OCI-LY7 (cell line): ENCODE measurements at regions not wholly inside any gene's neighbourhood (a gene's known extent, or its start where the extent isn't known, plus 50 kb on each side); places are given as distances from the start of the nearest gene placed in this dataset.

Source experiments
- BruUV-seq: library from RNA; stranded (reverse); fragments of 400-500 nt; replicated peaks from 2 replicates; lab custom pipeline; 2021; lab: Mats Ljungman, UMichigan
- CTCF ChIA-PET: fragments of 300-600 bp; sonication (Branson Sonifier 250); formaldehyde crosslinking; loops from one replicate; lab custom pipeline; 2022; ENCODE audit warnings: antibody characterized with exemption; ENCODE audit not compliant: unreplicated experiment; lab: Charles Lee
- POLR2A ChIA-PET: fragments of 300-600 bp; sonication (Branson Sonifier 250); formaldehyde crosslinking; loops from one replicate; lab custom pipeline; 2022; ENCODE audit warnings: antibody characterized with exemption; lab: Charles Lee
- DNase-seq: peaks from one replicate; pipeline ENCODE4 v3.0.0-alpha.2; 2015; ENCODE audit warnings: low spot score
- H2AFZ ChIP-seq: fragments of 200-600 bp; sonication (generic), shearing (Covaris generic); 2 replicates; pipeline ENCODE4 v1.6.1; 2014; ENCODE audit warnings: mild to moderate bottlenecking, antibody characterized with exemption, low read length, moderate library complexity
- H3K27ac ChIP-seq: fragments of 200-600 bp; sonication (generic); 2 replicates; pipeline ENCODE4 v1.5.1; 2014; ENCODE audit warnings: mixed run types, low read depth, mild to moderate bottlenecking, moderate library complexity, low read length, inconsistent platforms; ENCODE audit not compliant: poor library complexity, severe bottlenecking
- H3K36me3 ChIP-seq: fragments of 200-600 bp; sonication (generic); 2 replicates; pipeline ENCODE4 v1.6.1; 2014; ENCODE audit warnings: mild to moderate bottlenecking, antibody characterized with exemption, low read length, moderate library complexity, mixed read lengths; ENCODE audit not compliant: insufficient read depth
- H3K4me1 ChIP-seq: fragments of 200-600 bp; sonication (generic); 2 replicates; pipeline ENCODE4 v1.5.1; 2014; ENCODE audit warnings: mild to moderate bottlenecking, low read length; ENCODE audit not compliant: insufficient read depth, poor library complexity, severe bottlenecking
- H3K4me2 ChIP-seq: fragments of 200-600 bp; sonication (generic); 2 replicates; pipeline ENCODE4 v1.6.1; 2014; ENCODE audit warnings: mild to moderate bottlenecking, low read length
- H3K4me3 ChIP-seq: fragments of 200-600 bp; sonication (generic); 2 replicates; pipeline ENCODE4 v1.5.1; 2014; ENCODE audit warnings: mild to moderate bottlenecking, low read depth, low read length; ENCODE audit not compliant: poor library complexity, severe bottlenecking
- H3K79me2 ChIP-seq: fragments of 200-600 bp; sonication (generic); 2 replicates; pipeline ENCODE4 v1.6.1; 2016; ENCODE audit warnings: low read depth, mild to moderate bottlenecking, low read length, moderate library complexity, mixed read lengths; ENCODE audit not compliant: insufficient read depth
- H3K9me2 ChIP-seq: fragments of 200-600 bp; sonication (generic); 2 replicates; pipeline ENCODE4 v1.6.1; 2016; ENCODE audit warnings: mild to moderate bottlenecking, low read length, mixed read lengths; ENCODE audit not compliant: insufficient read depth
- H3K9me3 ChIP-seq: fragments of 200-600 bp; sonication (generic); 2 replicates; pipeline ENCODE4 v1.6.1; 2014; ENCODE audit warnings: mild to moderate bottlenecking, mixed run types, low read length, mixed read lengths
- H4K20me1 ChIP-seq: fragments of 200-600 bp; sonication (generic); 2 replicates; pipeline ENCODE4 v1.6.1; 2014; ENCODE audit warnings: mild to moderate bottlenecking, antibody characterized with exemption, low read length, moderate library complexity, mixed read lengths; ENCODE audit not compliant: insufficient read depth
- EZH2phosphoT487 ChIP-seq: fragments of 200-600 bp; sonication (generic); IDR thresholded peaks from 2 replicates; pipeline ENCODE4 v1.6.1; 2018; ENCODE audit warnings: low read depth, borderline replicate concordance, mild to moderate bottlenecking, mixed run types, antibody characterized with exemption, low read length, moderate library complexity, mixed read lengths
- intact Hi-C: fragments of 100-400 bp; cut with micrococcal nuclease; formaldehyde crosslinking; loops from one replicate; pipeline ENCODE4 v1.10.0; 2022; ENCODE audit not compliant: unreplicated experiment
- TF ChIP-seq, protein P1 (sequence below): fragments of 200-600 bp; sonication (generic); conservative IDR thresholded peaks from 2 replicates; pipeline ENCODE4 v1.5.1; 2014; ENCODE audit warnings: mild to moderate bottlenecking, antibody characterized with exemption, low read length, moderate library complexity, mixed read lengths

DNA sequence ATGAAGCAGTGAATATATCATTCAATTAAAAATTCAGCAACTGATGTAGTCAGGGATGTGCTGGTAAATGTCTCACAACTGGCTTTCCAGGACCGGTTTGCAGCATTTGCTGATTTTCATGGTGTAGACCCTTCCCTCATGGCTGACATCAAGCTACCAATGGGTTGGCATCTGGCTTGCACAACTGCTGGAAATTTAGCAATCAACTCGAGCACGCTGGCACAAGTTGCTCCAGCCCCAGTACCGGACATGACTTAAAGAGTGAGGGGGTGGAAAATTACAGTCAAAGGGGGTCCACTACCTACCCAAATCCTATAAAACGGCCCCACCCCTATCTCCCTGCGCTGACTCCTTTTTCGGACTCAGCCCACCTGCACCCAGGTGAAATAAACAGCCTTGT, 198.4 kb upstream of the NRP1 start:
- H3K79me2 ChIP-seq: no peaks in the 10 kb centered on the region
- POLR2A ChIA-PET: no interaction called here
- H2AFZ ChIP-seq: no peak overlapping the region
- no peak for DNase-seq
- no peaks in the 10 kb centered on the region for H3K9me3 ChIP-seq
- no peaks in the 10 kb centered on the region for H3K36me3 ChIP-seq
- H3K27ac ChIP-seq: no peak overlapping the region
- no peak overlapping the region for H3K4me2 ChIP-seq
- H3K9me2 ChIP-seq: no peaks in the 10 kb centered on the region
- intact Hi-C loops: no loop called here
- CTCF ChIA-PET: no interaction called here
- no peak for TF ChIP-seq EZH2phosphoT487
- TF ChIP-seq, protein P1, sequence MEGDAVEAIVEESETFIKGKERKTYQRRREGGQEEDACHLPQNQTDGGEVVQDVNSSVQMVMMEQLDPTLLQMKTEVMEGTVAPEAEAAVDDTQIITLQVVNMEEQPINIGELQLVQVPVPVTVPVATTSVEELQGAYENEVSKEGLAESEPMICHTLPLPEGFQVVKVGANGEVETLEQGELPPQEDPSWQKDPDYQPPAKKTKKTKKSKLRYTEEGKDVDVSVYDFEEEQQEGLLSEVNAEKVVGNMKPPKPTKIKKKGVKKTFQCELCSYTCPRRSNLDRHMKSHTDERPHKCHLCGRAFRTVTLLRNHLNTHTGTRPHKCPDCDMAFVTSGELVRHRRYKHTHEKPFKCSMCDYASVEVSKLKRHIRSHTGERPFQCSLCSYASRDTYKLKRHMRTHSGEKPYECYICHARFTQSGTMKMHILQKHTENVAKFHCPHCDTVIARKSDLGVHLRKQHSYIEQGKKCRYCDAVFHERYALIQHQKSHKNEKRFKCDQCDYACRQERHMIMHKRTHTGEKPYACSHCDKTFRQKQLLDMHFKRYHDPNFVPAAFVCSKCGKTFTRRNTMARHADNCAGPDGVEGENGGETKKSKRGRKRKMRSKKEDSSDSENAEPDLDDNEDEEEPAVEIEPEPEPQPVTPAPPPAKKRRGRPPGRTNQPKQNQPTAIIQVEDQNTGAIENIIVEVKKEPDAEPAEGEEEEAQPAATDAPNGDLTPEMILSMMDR: no peak
- BruUV-seq: no TSS peak
- no peak overlapping the region for H3K4me3 ChIP-seq
- H3K4me1 ChIP-seq: no peaks in the 10 kb centered on the region
- H4K20me1 ChIP-seq: no peaks in the 10 kb centered on the region

DNA sequence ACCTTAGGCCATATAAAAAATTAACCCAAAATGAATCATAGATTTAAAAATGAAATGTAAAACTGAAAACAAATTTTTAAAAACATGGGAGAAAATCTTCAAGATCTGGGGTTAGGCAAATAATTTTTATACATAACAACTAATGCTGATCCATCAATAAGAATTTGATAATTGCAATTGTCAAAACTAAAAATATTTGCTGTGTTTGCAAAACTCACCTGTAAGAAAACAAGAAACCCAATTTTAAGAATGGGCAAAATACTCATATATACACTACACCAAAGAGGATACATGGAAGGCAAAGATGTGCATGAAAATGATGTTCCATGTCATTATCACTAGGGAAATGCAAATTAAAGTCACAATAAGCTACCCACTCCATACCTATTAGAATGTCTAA, 194.8 kb upstream of the NRP1 start:
- ChIA-PET POLR2A (no interaction called here), CTCF (no interaction called here)
- Histone ChIP-seq H4K20me1 (no peaks in the 10 kb centered on the region), H3K79me2 (no peaks in the 10 kb centered on the region), H3K9me3 (no peaks in the 10 kb centered on the region), H3K4me1 (no peaks in the 10 kb centered on the region), H3K9me2 (no peaks in the 10 kb centered on the region), H3K27ac (no peak overlapping the region), H3K36me3 (no peaks in the 10 kb centered on the region), H2AFZ (no peak overlapping the region), H3K4me2 (no peak overlapping the region), H3K4me3 (no peak overlapping the region)
- intact Hi-C loops: no loop called here
- DNase-seq: no peak
- BruUV-seq: no TSS peak
- no peak for TF ChIP-seq EZH2phosphoT487
- TF ChIP-seq, protein P1: no peak

DNA sequence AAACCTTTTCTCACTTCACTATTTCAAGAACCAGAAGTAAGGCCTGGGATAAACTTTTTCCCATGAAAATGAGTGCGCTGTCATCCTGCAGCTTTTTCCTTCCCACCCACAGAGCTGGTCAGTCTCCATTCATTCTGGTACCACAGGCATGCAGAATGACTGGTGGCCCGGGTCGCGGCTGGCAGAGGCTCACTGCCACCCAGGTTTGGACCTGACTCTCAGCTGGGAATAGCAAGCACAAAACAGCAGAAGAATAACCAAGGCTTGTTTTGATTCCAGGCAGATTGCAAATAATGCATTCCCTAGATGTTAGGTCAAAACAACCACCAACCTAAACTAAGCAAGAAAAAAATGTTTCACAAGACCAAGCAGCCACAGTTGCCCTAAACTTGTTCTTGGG, 190.5 kb upstream of the NRP1 start:
- no TSS peak for BruUV-seq
- H3K9me3 ChIP-seq: no peaks in the 10 kb centered on the region
- ChIA-PET CTCF (no interaction called here), POLR2A (no interaction called here)
- no peak overlapping the region for H3K4me3 ChIP-seq
- no peaks in the 10 kb centered on the region for H3K79me2 ChIP-seq
- no peaks in the 10 kb centered on the region for H4K20me1 ChIP-seq
- H3K9me2 ChIP-seq: no peaks in the 10 kb centered on the region
- TF ChIP-seq, protein P1: no peak
- TF ChIP-seq EZH2phosphoT487: no peak
- no peak overlapping the region for H3K4me2 ChIP-seq
- intact Hi-C loops: no loop called here
- H3K4me1 ChIP-seq: no peaks in the 10 kb centered on the region
- H3K27ac ChIP-seq: no peak overlapping the region
- H2AFZ ChIP-seq: no peak overlapping the region
- H3K36me3 ChIP-seq: no peaks in the 10 kb centered on the region
- DNase-seq: no peak
